HG02973 (cell line): ENCODE measurements at regions not wholly inside any gene's neighbourhood (a gene's known extent, or its start where the extent isn't known, plus 50 kb on each side); places are given as distances from the start of the nearest gene placed in this dataset.
A peak's percentile ranks its signal among the peaks of the same experiment; 100 is the strongest.

Experiments
- ATAC-seq: cut with Tn5 transposase; IDR thresholded peaks from one replicate; pipeline ENCODE4 v1.9.1; 2021; ENCODE audit warnings: moderate library complexity; ENCODE audit not compliant: unreplicated experiment

DNA sequence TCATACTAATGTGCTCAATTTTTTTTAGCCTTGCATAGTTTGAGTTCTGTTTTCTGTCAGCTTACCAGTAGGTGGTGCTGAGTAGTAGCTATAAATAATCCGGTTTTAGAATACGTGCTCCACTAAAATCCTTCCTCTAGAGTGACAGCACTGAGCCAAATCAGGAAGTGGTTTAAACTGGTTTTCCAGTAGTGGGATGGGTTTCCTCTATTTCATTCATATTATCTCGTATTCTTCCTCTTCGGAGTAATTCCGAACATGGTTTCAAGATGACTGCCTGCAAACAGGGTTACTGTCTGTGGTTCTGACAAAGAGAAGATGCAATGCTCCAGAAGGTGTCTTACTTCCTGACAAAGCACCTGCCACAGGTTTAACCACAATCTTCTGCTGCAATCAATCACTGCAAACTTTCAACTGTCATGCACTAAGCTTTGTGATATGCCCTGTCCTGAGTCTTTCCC is 496.9 kb upstream of the VRK2 start:
- peak; percentile 72 for ATAC-seq

DNA sequence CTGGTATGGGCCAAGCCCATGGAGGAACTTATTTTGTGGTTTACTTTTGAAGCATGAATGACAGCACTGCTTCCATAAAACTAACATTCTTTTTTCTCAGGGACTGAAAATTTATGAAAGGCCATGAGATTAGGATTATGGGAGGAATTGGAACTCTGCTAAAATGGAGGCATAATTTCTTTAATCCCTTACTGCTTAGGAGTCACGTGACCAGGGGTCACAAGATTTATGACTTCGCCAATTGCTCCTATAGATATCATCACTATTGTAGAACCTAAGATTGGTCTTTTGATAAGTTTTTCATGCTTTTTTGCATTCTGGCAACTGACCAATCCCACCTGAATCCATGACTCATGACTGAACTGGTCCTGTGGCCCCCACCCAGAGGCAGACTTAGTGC is 495.7 kb upstream of the VRK2 start:
- no peak for ATAC-seq

DNA sequence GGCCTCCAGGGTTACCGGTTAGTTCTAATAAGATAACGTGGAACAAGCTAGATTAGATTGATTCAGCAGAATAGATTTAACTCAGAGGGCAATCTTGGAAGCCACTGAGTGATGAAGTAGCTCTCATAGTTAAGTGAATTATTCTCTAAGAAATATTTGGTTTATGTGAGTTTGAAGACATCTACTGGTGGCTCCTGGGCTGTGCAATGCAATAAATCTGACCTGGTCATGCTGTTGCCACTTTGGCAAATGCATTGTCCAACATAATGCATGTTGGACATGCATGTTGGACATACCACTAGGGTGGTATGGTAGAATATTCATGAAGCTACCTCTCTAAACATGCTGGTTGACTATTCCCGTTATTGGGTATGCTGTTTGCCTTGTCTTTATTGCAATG is 493.7 kb upstream of the VRK2 start:
- ATAC-seq, result no peak

DNA sequence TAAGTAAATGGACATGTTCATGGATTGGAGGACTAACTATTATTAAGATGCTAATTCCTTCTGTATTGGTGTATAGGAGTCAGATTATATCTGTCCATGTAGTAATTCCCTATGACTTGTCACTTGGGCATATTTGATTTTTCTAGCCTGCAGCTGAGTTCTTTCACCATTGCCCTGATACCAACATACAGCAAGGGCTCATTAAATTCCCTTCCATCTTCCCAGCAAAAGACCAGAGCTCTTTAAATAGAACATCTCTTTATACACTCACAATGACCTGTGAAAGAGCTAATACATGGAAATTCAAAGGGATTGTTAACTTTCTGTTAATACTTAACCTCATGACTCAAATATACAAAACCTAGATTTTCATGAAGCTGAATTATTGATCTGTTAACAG is 492.3 kb upstream of the VRK2 start:
- no peak for ATAC-seq

DNA sequence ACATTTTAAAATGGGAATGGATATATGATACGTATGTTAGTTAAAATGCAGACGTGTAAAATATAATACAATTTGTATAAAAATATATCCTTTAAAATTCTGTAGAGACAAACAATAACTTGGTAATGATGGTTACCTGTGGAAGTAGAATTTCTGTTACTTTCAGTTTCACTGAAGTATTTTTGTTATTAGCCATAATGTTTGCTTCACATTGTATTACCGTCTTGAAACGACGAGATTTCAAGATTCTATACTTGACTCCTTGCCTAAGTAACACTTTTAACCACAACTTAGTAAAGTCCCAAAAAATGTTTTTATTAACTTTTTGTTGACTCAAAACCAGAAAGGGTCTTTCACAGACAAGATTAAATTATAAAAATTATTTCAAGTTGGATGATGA is 488.3 kb upstream of the VRK2 start:
- no peak for ATAC-seq

DNA sequence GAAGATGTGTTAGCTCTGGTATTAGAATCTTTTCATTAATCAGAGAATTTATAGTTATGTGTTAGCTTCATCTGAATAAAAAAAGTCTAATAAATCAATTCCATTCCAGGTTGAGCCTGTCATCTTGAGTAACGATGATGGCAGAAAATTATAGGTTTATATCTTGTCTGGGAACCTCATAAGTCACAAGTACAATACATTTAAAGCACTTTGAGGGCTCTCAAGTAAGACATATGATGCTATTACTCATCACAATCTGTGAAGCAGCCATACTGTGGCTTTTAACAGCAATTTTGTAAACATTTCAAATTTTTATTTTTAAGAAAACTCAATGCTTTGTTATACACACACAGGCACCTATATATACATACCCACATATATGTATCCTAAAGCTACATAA is 484.1 kb upstream of the VRK2 start:
- ATAC-seq, result no peak

DNA sequence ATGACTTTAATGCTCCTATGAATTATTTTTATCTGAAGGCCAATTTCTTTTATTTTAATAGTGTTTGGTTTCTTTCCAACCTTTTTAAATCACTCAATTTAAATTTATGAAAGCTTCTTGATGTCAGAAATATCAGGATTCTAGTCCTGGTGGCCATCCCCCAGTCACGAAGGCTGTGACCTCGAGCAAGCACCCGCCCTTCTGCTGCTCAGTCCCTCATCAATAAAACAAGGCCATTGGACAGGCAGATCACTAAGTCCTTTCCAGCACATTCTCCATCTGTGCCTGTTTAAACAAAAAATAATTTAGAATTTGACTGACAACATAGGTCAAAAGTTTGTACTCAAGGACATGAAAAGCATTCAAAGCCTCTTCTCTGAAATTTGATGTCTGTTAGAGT is 483.6 kb upstream of the VRK2 start:
- ATAC-seq, result no peak

DNA sequence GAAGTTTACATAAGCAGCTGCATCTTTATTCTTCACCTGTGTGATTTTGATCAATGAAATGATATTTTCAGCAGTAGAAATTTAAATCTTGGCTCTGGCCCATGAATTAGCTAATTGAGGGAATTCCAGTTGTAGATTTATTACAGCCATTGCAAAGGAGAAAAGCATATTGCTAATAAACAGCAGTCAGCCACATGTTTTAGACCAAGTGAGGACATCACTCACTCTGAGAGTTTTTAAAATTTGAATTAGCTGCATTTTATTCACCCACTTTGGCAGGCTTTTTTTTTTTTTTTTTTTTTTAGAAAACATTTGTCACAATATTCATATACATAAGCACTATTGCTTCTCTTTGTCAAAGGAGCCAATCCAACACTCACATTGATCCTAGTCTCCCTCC is 479.4 kb upstream of the VRK2 start:
- ATAC-seq, result no peak

DNA sequence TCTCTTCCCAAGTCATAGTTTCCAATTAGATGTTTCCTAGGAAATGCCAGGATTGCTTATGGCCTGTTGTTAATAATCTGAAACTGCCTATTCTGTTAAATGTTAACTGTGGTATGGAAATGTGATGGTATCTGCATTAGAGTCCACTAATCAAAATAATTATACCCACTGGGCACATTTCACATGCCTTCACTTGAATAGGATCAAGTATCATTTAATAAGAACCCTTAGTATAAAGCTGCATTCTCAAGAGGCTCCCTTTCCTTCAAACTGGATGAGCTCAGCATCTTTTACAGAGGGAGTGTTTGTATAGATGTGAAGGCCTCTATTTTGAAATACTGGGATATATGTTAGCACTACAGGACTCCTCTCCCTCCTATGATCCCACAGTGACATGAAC is 477.2 kb upstream of the VRK2 start:
- no peak for ATAC-seq

DNA sequence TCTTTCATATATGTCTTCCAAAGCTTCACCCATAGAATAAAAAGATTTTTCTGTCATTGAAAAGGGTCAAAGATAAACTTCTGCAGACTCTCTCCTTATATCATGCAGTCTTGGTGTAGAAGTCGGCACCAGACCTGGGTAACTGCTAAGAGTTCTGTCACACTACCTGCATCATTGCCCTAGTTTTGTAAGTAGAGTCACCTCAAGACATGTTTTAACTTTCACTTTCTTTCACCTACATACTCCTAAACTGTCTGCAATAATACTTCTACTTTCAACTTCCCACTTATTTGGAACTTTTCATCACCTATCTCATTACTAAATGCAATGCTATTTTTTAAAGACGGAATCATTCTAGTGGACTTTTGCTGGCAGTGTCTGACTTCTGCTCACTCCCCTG is 475.6 kb upstream of the VRK2 start:
- no peak for ATAC-seq

DNA sequence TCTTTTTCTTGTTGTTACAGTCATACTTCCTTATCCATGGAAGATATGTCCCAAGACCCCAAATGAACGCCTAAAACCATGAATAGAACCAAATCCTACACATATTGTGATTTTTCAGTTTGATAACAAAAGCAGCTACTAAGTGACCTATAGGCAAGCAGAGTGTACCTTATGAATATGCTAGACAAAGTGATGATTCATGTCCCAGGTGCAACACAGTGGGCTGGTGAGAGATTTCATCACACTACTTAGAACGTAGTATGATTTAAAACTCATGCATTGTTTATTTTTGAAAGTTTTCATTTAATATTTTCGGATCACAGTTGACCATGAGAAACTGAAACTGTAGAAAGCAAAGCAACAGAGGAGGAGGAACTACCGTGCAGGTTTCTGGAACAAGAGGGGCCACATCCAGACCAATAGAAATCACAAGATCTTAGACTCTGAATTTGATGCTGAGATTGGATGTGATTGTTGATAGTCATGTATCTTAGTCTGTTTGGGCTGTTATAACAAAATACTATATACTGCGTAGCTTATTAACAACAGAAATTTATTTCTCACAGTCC is 470.8 kb upstream of the VRK2 start:
- no peak for ATAC-seq

DNA sequence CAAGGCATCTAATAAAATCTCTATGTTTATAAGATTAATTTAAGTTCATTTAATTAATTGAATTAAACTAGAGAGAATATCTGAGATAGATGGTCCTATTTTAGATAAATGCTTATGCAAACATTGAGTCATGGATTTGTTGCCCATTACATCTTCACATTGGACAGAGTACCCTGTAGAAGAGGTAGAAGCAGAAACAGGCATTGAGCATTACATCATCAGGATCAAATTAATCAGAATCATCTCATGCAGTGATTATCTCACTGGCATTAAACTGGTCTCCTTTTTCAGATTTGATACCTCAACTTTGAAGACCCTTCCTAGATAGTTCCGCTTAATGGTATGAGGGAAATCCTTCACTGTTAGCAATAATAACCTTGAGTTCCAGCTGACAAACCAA is 469.6 kb upstream of the VRK2 start:
- ATAC-seq, result no peak

DNA sequence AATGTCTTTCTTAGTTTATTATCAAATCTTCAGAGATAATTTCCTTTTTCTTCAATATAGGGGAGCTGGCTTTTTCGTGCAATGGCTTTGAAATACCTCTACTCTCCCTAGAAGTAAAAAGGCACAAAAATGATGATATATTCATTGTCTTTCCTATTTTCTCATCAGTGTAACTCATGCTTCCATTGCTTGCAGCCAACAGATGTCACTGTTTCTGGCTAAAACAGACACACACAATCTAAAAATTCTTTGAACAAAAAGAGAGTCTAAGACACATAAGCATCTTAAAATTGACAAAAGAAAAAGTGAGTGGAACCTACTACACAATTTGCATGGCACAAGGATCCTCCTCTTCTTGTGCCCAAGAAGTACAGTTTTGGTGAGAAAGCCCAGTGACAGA is 448.7 kb upstream of the VRK2 start:
- no peak for ATAC-seq

DNA sequence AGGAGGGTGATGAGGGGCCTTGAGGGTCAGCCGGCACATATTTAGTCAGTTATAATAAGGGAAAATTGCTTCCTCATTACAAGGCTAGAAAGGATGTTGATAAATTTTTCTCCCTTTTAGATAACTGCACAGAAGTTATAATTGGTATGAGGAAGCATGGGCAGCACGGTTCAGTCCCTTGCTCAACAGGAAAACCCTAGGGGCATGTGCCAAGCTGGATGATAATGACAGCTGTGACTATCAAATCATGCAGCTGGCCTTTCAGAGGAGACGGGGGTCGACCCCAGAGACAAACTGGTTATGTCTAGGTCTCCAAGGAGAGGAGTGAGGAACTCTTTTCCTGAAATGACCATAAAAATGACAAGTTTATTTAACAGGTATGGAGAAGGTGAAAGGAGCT is 448.1 kb upstream of the VRK2 start:
- no peak for ATAC-seq

DNA sequence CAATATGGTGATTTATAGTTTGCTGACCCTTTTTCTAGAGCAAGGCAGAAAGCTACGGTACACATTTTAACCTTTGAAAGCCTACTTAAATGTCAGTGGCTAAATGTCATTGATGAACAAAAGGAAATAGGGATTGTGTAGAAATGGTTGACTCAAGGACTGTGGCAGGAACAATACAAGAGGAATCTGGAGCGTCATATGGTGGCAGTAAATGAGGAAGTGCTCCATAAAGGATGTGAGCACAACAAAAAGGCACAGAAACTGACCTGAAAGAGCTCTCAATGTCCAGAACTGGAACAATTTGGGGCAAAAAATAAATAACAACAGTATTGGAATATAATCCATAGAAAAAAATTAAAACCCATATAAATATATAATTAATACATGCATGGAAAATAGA is 443.9 kb upstream of the VRK2 start:
- ATAC-seq, result no peak

DNA sequence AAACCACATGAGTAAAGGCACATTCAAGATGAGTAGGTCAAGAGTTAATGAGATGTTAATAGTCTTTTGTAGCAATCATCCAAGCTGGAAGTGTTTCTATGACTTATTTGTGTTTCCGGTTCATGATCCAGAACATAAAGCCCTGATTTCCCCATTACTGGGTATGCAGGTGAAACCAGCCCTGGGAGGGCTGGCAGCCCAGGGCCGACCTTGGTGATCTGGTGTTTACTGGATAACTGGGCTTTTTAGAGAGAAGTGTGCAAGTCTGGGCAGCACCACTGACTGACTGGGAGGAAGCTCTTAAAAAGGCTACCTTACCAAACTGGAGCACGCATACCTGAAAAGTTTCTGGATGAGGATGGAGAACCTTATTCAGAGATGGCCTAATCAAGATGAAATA is 431.6 kb upstream of the VRK2 start:
- no peak for ATAC-seq

DNA sequence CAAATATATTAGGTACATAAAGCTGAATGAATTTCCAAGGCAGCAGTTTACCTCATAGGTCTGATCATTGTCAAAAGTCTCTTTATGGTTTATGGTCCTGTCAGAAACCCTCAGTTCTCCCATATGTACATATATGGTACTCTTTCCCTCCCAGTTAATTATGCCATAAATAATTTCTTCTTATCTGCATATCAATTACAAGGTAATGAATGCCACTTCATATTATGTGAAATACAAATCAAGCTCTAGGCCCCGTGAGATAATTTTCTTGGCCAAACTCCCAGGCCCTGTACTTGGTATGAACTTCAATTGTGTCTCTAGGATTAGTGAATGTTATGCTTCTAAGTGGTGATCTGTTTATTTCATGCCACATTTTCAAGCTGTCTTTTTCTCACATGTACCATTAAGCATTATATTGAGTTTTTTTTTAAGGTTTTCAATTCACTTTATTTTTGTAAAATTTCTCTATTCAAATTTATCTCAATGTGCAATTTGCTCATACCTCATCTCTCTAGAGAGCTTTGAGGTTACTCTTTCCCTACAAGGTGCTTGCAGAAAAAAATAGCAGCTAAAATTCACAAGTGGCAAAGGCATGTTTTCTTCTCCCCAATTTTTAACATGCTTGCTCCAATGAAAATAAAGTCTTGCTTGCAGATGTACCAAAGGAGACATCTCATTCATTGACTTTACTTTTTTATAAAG is 430.6 kb upstream of the VRK2 start:
- no peak for ATAC-seq

DNA sequence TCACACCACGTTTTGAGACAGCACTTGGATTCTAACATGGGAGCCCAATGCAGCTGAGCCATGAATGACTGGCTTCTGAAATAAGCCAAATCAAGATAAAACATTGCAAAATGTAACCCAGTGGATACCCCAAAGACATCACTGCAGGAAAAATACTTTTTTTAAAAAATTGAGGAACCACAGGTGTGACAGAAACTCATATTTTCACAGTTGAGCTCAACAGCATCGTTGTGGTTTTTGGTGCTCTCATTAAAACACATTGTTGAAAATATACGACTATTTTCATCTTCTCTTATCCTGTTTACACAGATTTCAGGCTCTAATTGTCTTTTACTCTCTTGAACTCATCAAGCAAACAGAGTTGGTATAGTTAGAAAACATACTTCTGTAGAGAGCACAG is 429.3 kb upstream of the VRK2 start:
- ATAC-seq, result no peak

DNA sequence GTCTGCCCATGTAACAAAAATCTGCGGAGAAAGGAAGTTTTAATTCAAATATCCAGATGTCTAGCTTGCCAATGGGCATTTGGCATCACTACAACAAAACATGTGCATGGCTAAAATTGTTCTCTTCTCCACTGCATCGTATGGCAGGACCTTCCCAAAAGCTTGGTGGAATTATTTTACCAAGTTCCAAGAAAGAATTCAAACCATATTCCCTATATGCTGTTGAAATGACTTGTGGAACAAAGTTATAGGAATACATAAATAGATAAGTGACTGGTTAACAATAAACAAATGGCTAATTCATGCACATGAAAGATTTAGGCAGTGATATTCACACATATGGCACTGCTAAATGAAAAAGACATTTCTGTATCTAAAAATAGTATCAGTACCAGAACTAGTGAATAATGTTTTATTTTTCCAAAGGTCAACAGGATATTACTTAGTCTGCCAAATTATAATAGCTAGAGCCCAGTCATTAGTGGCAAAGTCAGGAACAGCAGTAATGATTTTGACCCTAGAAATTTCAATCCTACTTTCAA is 425.4 kb upstream of the VRK2 start:
- no peak for ATAC-seq

DNA sequence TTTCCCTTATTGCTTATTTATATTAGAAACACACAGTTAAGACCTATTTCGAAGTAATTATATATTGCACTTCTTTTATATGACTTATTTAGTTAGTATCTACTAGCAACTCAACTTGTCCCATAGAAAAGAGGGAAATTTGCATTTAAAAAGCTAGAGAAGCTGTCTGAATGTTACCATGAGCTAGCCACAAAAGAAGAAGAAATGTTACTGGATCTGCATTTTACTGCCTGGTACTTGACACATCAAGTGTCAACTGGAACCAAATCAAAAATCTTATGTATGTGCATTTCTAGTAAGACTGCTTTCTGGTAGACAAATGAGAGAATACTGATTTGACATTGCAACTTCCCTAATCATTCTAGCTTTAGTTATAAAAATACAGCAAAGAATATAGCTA is 424.6 kb upstream of the VRK2 start:
- no peak for ATAC-seq

DNA sequence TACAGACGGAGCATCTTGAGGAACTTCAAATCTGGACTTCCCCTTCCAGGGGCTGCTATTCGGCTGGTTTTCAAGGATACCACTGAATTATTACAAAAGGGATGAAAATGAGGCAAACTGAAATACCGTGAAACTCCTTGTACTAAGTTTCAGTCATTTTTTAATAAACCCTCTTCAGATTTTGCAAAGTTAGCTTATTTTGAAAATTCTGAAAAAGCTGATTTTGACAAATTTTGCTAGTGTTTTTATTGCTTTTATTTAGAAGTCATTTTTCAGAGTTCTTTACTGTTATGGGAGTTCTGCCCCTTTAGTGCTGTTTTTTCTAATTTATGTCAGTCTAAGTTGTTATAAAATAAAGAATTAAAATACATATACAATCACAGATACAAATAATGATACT is 390.4 kb upstream of the VRK2 start:
- ATAC-seq, result no peak

DNA sequence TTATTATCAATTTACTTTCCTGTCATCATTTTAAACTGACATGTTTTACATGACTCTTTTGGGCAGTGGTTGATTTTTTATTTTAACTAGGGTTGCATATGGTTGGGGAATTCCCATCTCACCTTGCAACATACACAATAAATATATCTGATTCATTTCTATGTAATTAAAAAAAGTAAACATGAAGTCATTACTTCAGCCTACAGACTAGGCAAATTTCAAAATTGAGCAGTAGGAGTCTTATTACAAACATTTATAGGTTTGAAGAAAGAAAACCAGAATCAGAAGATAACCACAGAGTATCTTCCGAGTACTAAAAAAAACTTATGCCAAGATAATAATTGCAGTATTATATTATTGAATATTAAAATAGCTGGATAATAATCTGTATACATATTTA is 377.0 kb upstream of the VRK2 start:
- no peak for ATAC-seq

DNA sequence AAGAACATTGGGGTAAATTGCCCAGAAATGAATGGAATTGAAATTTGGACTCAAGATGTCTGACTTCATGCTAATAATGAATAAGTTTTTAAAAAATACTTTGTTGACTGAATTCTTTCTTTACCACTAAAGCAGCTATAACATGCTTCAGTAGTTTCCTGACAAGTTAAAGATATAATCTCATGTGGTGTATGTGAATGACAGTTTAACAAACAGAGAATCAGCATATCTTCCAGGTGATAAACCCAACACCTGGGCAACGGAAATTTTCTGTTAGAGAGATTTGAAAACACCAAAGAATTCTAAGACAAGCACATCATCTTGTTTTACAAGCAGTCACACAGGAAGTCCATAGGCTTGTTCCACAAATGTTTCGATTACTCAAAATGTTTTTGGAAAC is 372.6 kb upstream of the VRK2 start:
- ATAC-seq, result no peak
